Breast epithelium (tissue), 3 donors: ENCODE measurements at regions not wholly inside any gene's neighbourhood (a gene's known extent, or its start where the extent isn't known, plus 50 kb on each side); places are given as distances from the start of the nearest gene placed in this dataset.
"Not testable (repeated sequence)": the region's sequence is repeated elsewhere in the genome, so short reads cannot be mapped to it uniquely, and the experiment has no call there.

ENCODE experiments used
- POLR2A ChIP-seq: fragments of 450-650 bp; IDR thresholded peaks from one replicate; pipeline ENCODE4 v1.6.1; 2016; ENCODE audit warnings: antibody characterized with exemption, mild to moderate bottlenecking, moderate library complexity
- POLR2AphosphoS5 ChIP-seq, 3 donors: sonication (generic); formaldehyde crosslinking; IDR thresholded peaks; one replicate each; pipeline ENCODE4 v1.6.1; 2017; ENCODE audit warnings: antibody characterized with exemption in 3 of 3
- TF ChIP-seq, protein P1 (sequence below), 3 donors: fragments of 450-650 bp; IDR thresholded peaks; one replicate each; pipeline ENCODE4 v1.5.1; 2016 to 2017; ENCODE audit warnings: antibody characterized with exemption in 3 of 3, mild to moderate bottlenecking in 3 of 3, moderate library complexity in 3 of 3

DNA sequence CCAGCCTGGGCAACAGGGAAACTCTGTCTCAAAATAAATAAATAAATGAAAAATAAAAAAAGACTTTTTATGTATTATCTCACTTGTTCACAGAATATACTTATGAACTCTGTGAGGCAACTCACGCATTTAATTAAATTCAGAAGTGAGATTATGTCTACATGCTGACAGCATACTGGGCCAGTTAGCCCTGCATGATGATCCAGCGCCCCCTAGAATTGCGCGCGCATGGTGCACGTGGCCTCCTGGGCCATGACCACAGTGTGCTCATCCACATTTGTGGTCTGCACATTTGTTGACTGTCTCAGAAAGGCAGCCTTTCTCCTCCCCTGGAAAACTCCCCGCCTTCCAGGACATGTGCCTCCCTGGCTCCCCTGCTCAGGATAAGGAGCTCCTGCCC, 64.8 kb upstream of the METTL9 start:
- TF ChIP-seq, protein P1, sequence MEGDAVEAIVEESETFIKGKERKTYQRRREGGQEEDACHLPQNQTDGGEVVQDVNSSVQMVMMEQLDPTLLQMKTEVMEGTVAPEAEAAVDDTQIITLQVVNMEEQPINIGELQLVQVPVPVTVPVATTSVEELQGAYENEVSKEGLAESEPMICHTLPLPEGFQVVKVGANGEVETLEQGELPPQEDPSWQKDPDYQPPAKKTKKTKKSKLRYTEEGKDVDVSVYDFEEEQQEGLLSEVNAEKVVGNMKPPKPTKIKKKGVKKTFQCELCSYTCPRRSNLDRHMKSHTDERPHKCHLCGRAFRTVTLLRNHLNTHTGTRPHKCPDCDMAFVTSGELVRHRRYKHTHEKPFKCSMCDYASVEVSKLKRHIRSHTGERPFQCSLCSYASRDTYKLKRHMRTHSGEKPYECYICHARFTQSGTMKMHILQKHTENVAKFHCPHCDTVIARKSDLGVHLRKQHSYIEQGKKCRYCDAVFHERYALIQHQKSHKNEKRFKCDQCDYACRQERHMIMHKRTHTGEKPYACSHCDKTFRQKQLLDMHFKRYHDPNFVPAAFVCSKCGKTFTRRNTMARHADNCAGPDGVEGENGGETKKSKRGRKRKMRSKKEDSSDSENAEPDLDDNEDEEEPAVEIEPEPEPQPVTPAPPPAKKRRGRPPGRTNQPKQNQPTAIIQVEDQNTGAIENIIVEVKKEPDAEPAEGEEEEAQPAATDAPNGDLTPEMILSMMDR (IDR thresholded peaks at IDR 0.05): not testable (repeated sequence)
- TF ChIP-seq POLR2AphosphoS5 (IDR thresholded peaks at IDR 0.05); POLR2A: not testable (repeated sequence)
